GM21737 (cell line): ENCODE measurements at regions not wholly inside any gene's neighbourhood (a gene's known extent, or its start where the extent isn't known, plus 50 kb on each side); places are given as distances from the start of the nearest gene placed in this dataset.
"Not testable (repeated sequence)": the region's sequence is repeated elsewhere in the genome, so short reads cannot be mapped to it uniquely, and the experiment has no call there.

ENCODE experiments used
- ATAC-seq: cut with Tn5 transposase; IDR thresholded peaks from one replicate; pipeline ENCODE4 v1.9.1; 2021; ENCODE audit warnings: mild to moderate bottlenecking, moderate library complexity; ENCODE audit not compliant: unreplicated experiment

DNA sequence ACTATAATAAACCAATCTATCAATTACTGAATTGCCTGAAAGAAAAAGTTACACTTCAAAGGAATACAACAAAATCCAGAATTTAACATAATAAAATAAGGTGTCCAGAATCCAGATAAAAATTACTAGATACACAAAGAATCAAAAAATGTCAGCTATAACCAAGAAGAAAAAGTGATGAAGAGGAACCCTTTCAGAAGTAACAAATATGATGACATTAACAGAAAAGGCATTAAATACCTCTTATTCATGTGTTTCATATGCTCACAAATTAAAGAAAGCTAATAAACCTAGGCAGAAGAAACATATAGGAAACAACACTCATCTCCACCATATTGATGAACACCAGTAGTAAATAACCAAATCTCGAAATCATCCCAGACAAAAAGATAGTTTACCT, 722.8 kb downstream of the ADCYAP1 start:
- ATAC-seq = no peak

DNA sequence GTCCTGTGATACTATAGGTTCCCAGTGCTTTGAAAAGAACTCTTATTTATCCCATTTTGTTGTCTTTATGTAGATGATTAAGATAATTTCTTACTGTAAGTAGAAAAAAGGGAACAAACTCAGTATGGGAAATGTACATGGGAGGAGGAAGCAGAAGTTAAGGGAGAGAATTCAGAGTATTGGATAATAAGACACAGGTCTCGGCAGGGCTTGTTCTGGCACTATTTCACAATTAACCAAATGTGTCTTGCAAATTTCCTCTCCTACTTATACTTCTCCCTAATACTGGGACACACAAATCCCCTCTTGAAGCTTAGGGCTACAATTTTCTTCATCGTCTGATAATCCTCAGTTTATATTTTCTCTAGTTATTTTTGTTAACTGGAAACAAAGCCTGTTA, 744.0 kb downstream of the ADCYAP1 start:
- no peak for ATAC-seq

DNA sequence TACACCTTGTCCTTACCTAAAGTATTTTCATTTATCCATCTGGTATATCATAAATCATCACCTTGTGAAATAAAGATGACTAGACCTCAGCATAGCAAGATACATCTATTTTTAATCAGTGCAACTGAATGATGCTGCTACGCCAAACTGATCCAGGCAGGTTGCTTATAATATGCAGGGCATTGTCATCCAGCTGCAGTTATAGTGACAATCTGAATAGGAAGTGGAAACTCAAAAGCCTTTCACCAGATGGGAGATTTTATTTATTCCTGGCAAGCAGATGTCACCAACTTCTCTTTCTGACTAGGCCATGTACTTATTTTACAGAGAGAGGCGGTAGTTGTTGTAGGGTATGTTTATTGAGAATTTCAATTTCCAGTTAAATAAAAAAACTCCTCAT, 747.3 kb downstream of the ADCYAP1 start:
- ATAC-seq = no peak

DNA sequence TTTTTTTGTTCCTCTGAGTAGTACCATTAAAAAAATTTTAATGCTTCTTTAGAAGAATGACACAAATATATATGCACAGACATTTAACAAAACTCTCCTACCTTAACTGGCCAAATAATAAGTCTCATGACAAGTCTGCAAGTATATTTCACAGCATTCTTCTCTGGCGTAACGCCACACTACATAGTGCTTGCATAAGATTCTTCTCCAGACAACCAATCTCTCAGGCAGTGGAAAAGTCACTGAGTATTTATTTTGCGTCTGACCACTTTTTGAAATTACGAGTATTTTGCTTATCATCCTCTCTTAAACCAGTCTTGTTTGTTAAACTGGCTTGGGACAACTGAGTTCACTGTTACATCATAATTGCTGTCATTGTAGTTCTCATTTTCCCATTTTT, 749.2 kb downstream of the ADCYAP1 start:
- no peak for ATAC-seq

DNA sequence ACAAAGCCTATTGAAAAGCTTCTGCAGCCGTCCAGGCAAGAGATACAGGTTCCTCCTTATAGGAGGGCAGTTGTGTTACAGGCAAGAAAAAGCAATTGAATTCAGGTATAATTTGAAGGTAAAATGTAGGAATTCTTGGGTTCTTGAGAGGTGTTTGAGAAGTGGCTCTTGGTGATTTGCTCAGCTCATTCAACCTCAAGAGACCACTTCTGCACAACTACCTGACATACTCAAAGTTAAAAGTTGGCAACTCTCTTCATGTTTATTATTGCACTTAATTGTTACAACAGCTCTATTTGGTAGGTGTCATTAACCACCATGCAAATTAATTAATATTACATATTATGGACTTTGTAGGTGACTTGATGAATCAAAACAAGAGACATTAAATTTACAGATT, 753.2 kb downstream of the ADCYAP1 start:
- ATAC-seq = no peak

DNA sequence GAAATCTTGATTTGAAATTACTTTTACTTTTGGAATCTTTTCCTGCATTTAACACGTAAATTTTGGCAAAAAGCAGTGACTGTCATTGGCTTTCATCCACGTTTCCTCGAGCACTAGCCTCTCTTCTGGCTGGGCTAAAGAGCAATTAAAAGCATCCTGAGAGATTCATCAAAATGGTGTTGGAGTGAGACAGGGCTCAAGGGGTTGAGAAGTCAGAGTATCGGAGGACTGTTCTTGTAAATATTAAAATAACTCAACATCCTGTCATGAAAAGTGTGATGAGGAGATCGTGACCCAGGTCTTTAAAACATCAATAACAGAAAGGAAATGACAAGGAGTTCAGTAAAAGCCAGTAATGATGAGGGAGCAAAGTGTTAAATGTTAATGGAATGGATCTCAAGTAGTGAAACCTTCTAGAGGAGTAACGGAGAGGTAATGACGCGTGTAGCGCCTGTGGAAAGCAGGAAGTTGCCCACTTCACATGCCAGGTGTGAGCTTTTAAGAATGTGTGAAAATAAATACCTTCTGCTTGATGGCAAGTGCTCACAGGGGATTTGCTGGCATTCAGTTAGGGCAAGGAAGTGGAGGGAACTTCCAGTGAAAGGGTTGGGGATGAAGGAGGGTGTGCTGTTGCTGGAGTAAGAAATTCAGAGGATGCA, 754.4 kb downstream of the ADCYAP1 start:
- no peak for ATAC-seq

DNA sequence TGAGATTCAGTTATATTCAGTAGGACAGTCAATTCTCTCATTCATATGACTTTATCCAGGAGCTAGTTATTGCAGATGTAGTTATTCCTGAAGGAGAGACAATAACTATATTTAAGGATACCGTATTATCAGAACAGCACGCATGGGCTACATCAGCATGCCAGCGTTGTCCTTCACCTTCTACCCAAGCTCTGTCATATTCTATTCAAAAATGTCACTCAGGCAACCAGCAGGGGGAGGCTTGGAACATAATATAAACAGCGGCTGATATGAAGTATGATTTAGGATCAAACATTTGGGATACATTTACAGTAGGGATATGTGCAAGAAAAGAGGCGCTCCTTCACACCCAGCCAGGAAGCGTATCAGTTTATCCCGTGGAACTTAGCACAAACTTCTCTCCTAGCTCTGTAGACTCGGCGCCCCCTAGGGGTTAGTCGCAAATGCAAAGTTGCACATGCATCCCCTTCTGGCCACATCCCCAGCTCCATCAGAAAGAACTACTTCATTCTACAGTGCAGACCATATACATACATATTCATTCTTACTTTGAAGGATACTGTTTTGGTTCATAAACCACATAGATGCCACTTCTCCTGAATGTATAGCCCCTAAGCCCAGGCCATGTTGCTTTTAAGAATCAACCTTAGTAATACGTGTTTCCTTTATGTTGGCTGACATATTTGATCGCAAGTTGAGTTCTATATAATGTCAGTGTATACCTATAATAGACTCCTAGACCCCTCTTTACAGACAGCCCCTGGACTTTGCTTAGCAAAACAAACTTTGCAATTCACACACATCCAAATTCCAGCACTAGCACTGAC, 759.4 kb downstream of the ADCYAP1 start:
- no peak for ATAC-seq

DNA sequence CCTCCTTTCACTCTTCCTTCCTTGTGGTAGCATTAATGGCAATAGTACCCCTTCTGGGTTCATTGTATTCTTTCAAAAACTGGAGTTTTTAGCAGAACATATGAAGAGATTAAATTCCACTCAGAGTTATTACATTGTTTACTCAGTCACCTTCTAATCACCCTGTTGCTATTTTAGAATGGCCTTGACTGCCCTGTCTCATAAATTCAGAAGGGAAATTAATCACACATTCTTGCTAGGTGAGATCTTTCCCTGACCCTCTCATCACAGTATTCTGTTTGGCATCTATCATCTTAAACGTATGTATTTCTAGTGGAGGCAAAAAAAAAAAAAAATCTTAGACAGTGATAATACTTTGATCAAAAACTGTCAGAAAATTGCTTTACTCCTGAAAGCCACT, 760.4 kb downstream of the ADCYAP1 start:
- ATAC-seq = no peak

DNA sequence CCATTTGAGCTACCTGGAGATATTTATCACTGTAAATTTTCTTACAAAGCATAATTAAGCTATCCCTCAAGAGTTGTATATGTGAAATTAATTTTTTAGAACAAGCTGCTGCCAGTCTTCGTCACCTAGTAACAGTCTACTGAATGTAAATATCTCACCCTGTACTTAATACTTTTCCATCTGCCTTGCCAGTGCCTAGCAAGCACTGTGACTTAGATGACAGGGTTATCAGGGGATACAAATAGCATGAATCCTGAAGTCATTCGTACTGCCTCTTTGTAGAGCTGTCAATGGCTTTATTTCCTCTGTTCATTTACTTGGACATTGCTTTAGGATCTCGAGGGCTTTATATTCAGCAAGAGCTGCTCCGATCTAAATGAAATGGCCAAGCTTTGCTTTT, 763.6 kb downstream of the ADCYAP1 start:
- ATAC-seq = no peak

DNA sequence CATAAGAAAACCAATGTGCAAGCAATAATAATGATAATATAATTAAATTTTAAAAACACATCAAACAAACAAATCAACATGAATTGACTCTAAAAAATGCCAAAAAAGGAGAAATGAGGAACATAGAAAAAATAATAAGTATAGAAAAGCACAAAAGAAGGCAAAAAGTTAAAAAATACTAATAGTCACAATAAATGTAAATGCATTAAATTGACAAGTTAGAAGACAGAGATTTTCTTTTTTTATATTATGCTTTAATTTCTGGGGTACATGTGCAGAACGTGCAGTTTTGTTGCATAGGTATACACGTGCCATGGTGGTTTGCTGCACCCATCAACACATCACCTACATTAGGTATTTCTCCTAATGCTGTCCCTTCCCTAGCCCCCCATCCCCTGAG, 767.0 kb downstream of the ADCYAP1 start:
- not testable (repeated sequence) for ATAC-seq

DNA sequence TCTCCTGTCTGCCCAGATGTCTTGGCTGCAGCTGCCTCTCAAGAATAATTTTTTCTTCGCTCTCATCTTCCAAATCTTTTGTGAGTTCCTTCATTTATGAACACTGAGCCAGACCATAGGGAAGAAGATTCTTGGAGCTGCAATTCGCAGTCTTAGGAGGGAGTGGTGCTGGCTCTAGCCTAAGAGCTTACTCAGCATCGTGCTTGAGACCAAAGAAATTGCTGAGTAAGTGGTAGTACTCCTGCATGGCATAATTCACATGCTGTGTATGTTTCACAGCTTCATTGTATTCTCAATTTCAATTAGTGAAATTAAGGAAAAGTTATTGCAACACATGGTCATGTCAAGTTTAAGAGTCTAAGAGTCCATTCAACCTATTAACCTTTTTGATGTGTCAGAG, 771.7 kb downstream of the ADCYAP1 start:
- no peak for ATAC-seq

DNA sequence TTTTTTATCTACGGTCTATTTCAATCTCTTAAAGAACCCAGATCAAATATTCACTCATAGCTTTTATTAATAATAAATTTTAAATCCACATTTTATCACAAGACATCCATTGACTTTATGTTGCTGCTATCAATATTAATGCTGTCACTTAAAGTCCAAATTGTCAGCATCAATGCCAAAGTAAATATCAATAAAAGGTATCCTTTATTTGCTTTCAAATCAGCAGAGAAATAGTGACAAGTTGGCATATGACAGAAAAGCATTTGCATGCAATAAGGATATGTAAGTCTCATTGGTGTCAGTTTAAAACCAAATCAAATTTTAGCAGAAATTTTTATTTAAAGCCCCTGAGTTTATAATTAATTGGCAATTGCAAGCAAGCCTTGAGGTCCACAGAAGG, 775.4 kb downstream of the ADCYAP1 start:
- no peak for ATAC-seq

DNA sequence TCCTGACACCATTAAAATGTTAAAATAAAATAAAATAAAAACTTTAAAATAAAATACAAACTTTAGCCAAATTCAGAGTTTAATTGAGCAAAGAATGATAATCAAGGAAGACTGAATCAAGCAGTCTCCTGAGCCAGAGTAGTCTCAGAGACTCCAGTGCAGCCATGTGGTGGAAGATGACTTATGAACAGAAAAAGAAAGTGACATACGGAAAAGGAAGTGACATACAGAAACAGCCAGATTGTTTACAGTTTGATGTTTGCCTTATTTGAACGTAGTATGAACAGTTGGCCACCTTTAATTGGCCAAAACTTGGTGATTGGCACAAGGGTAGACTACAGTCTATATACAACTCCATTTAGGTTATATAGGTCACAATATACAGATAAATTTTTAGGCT, 787.2 kb downstream of the ADCYAP1 start:
- no peak for ATAC-seq

DNA sequence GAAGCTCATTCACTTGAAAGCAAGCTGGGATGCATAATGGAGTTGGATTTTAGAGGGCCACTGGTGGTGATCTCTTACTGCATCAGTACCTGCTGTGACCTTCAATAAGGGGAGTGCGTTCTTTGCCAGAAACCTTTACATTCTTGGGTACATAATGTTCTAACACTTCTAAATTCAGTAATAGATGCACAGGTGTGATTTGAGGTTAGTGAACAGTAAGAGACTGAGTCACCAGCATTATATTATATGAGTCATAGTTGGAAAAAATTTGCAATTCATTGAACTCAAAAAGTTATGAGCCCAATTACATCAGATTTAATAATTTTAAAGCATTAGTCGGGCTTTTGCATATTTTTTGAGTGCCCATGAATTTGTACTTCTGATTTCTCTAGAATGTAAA, 803.3 kb downstream of the ADCYAP1 start:
- ATAC-seq = no peak

DNA sequence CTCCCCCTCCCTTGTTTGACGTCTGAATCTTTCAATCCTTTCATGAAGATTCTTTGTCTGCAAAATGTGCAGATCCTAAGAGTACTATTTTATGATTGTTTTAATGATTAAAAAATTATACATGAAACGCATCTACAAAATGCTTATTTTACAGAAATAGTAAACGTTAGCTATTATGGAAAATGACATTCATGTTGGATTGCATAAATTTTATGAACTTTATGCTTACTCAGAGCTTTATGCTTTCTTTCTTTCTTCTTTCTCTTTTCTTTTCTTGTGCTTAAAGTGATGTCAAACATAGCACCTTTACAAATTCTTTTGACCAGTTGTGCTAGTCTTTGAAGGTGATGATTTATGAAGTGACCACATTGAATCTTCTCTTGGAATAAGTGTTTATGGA, 805.4 kb downstream of the ADCYAP1 start:
- ATAC-seq = no peak

DNA sequence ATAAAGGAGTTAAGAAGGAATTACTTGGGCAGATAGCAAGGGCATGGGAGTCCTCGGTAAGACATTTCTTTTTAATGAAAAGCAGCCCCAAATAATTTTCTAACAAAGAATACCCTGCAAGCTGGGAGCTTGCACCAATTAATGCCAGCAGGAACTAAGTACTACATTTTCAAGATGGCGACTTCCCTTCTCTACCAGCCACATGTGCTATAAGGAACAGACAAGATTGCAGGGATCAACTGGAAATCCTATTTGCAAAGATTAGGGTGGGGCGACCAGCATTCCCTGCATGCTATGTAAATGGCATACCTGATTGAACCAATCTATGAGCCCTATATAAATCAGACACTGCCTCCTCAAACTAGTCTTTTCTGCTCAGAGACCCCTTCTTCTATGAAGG, 827.5 kb downstream of the ADCYAP1 start:
- ATAC-seq = no peak

DNA sequence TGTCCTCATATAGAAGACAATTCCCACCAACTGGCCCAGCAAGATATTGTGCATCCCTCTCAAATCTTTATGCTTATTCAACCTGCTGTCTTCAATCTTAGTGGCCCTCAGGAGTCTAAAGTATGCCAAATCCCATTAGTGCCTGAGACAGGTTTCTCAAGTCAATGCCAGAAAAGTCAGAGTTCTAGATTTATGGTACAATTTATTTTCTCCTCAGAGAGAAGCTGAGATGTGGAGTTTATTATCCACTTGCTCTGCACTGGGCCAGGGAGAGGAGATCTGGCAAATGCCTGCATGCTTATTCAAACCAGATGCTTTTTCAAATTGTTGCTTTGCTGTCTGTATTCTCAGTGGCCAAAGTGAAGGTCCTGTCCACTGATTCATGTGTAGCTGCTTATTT, 825.2 kb downstream of the METTL4 start:
- no peak for ATAC-seq

DNA sequence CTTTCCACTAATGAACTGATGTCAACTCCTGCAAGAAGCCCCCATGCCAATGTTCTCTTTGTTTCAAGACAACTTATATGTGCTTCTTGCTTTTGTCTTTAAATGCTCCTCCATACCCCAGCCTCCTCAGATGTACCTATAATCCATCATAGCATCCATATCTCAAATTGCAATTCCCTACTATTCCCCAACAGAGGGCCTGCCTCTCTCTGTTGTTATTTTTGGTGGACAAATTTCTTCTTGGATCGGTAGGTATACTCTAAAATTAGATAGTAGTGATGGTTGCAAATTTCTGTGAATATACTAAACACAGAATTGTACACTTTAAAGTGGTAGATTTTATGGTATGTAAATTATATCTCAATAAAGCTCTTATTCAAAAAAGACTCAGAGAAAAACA, 820.1 kb downstream of the METTL4 start:
- ATAC-seq = no peak

DNA sequence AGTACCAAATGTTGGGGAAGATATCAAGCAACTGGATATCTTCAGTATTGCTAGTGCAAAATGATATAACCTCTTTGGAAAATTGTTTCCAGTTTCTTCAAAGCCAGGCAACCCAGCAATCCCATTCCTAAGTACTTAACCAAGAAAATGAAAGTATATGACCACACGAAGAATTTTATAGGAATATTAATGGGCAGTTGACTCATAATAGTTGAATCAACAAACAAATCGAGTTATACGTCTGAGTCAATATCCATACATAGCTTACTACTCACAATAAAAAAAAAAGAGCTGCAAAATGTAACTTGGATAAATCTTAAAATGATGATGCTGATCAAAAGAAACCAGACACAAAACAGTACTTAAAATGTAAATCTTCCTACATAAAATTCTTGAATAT, 810.4 kb downstream of the METTL4 start:
- no peak for ATAC-seq

DNA sequence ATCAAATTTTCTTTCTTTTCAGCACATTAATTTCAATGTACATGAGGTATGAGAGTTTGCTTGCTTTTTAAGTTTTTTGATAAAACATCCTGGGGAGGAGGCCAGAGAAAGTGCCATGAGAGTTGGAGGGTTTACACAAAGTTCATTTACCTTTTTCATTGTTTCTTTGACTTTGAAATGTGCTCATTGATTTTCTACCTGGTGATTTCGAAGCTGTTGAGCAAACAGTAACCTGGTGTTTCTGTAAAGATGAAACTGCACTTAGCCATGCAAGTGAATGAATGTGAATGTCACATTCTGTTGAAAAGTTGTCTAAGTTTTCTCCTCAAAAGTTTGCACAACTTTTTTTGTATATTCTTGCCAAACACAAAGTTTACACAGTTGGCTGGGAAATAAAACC, 797.0 kb downstream of the METTL4 start:
- no peak for ATAC-seq

DNA sequence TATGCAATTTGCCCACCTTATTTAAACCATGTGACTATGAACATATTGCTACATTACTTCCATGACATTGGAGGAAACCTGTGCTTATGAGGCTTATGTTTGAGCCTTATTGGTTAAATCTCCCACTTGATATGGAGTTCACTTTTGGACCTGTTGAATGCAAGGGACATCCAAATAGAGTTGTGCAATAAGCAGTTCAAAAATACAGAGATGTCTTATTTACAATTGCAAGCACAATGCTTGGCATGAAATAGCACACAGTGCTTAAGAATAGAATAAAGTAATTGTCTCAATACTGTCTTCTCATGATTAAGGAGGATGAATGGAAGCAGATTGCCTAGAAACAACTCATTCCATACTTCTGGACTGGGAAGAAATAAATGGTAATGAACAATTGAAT, 793.5 kb downstream of the METTL4 start:
- no peak for ATAC-seq

DNA sequence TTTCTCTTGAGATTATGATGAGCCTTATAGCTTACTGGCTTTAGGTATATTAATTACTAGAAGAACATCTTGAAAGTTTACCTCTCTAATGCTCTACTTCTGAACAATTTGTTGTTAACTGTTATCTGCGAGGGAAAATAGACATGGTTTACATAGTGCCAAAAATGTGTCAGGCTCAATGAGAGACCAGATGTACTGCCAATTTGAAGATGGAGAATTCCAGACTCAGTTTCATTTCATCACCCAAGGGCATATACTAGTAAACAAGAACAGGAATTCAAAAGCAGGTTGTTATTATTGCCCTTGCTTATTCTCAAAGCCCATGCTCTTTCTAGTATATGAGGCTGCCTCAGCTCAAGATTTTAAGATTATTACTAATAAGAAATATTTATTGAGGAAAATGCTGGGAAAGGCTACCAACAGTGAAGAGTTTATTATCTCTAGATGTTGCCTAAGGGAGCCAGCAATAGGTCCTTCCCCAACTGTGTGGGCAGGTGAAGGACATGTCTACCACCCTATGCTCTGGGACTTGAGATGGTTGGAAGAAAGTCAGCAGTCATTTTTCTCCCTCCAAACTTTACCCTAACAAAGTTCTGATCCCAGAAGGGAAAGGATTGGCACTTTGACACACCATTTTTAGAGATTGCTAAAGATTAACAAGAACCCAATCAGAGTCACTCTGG, 792.7 kb downstream of the METTL4 start:
- no peak for ATAC-seq
